Right cardiac atrium (tissue), 5 donors: ENCODE measurements at regions not wholly inside any gene's neighbourhood (a gene's known extent, or its start where the extent isn't known, plus 50 kb on each side); places are given as distances from the start of the nearest gene placed in this dataset.

ENCODE experiments used
- ATAC-seq, 2 donors: fragments of 200-7000 bp; cut with Tn5 transposase; one replicate each; pipeline versions ENCODE4 v1.8.0 to v1.9.1; 2020; ENCODE audit warnings: moderate library complexity in 2 of 2, mild to moderate bottlenecking in 1 of 2
- DNase-seq, 3 donors: peaks; one replicate each; pipeline ENCODE4 v3.0.0-alpha.2; 2020
- H3K27ac ChIP-seq: one replicate; pipeline ENCODE4 v1.5.1; 2013; ENCODE audit warnings: mild to moderate bottlenecking, low read length, control low read depth, moderate library complexity
- H3K27me3 ChIP-seq: one replicate; pipeline ENCODE4 v1.6.1; 2013; ENCODE audit not compliant: control insufficient read depth, insufficient read depth
- H3K4me1 ChIP-seq: one replicate; pipeline ENCODE4 v1.6.1; 2013; ENCODE audit warnings: low read length; ENCODE audit not compliant: control insufficient read depth, insufficient read depth
- H3K4me3 ChIP-seq: one replicate; pipeline ENCODE4 v1.5.1; 2013; ENCODE audit warnings: low read length, control low read depth
- H3K9me3 ChIP-seq: one replicate; pipeline ENCODE4 v1.6.1; 2013; ENCODE audit warnings: low read length; ENCODE audit not compliant: control insufficient read depth
- WGBS: extraction: QIAGEN DNeasy Blood & Tissue Kit; methylation state at CpG from one replicate; pipeline ENCODE4 v1.1.7; 2013; 5-methylcytosine and 5-hydroxymethylcytosine counted together
- intact Hi-C, 4 donors: fragments of 100-400 bp; cut with DNase I; formaldehyde crosslinking; loops; one replicate each; pipeline versions ENCODE4 v1.11.0 to v1.14.0; 2022 to 2023
- donor health status: healthy with polysubstance abuse.
- donor health status: DM: no; HTN: yes; CAD: no.
- donor health status: DM: no; HTN: no; CAD: no.
- donor health status: DM: no; HTN: yes; CAD: no; lungs with severe emphysema.
- donor health status: DM: yes; HTN: yes; CAD: no.

GRCh38 chr1:216960716-216961115 lies 237.5 kb upstream of the ESRRG start:
- Histone ChIP-seq H3K27ac (no peak overlapping the region), H3K9me3 (no peaks in the 10 kb centered on the region), H3K4me3 (no peak overlapping the region), H3K4me1 (peaks cover 2% of the 10 kb centered on the region), H3K27me3 (no peaks in the 10 kb centered on the region)
- ATAC-seq (no peak), DNase-seq (no peak)
- intact Hi-C loops = no loop called here

GRCh38 chr1:216958569-216958968 lies 235.3 kb upstream of the ESRRG start:
- H3K4me1 ChIP-seq = peaks cover 2% of the 10 kb centered on the region
- H3K27ac ChIP-seq = no peak overlapping the region
- no peaks in the 10 kb centered on the region for H3K27me3 ChIP-seq
- DNase-seq (no peak), ATAC-seq (no peak)
- 67% methylated on average over 4 of the region's 4 CpGs for WGBS
- H3K4me3 ChIP-seq = no peak overlapping the region
- intact Hi-C loops = no loop called here
- no peaks in the 10 kb centered on the region for H3K9me3 ChIP-seq

DNA sequence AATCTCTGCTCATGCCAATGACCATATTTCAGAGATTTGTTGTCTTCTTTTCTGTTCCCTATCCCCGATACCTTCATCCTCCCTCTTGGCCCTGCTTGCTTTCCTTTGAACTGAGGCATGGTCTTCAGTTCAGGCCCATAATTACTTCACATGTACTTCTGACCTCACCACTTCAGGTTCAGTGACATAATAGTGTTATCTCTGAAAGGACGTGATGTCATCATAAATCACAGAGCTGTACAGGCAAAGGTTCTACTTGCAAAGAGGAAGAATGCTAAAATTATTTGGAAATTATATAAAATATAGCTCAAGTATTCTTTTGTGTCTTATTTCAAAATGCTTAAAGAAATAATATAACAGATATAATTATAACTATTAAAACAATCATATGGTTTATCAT lies 230.3 kb upstream of the ESRRG start:
- no peak overlapping the region for H3K27ac ChIP-seq
- no peaks in the 10 kb centered on the region for H3K27me3 ChIP-seq
- no peak overlapping the region for H3K4me3 ChIP-seq
- DNase-seq (no peak), ATAC-seq (no peak)
- 84% methylated on average over 2 of the region's 2 CpGs for WGBS
- H3K9me3 ChIP-seq = no peaks in the 10 kb centered on the region
- H3K4me1 ChIP-seq = no peaks in the 10 kb centered on the region
- intact Hi-C loops = no loop called here

GRCh38 chr1:216952864-216953263 lies 229.6 kb upstream of the ESRRG start:
- H3K4me3 ChIP-seq = no peak overlapping the region
- DNase-seq (no peak), ATAC-seq (no peak)
- H3K9me3 ChIP-seq = no peaks in the 10 kb centered on the region
- H3K27ac ChIP-seq = no peak overlapping the region
- H3K27me3 ChIP-seq = no peaks in the 10 kb centered on the region
- intact Hi-C loops = no loop called here
- WGBS = 79% methylated on average over 6 of the region's 6 CpGs
- H3K4me1 ChIP-seq = no peaks in the 10 kb centered on the region

DNA sequence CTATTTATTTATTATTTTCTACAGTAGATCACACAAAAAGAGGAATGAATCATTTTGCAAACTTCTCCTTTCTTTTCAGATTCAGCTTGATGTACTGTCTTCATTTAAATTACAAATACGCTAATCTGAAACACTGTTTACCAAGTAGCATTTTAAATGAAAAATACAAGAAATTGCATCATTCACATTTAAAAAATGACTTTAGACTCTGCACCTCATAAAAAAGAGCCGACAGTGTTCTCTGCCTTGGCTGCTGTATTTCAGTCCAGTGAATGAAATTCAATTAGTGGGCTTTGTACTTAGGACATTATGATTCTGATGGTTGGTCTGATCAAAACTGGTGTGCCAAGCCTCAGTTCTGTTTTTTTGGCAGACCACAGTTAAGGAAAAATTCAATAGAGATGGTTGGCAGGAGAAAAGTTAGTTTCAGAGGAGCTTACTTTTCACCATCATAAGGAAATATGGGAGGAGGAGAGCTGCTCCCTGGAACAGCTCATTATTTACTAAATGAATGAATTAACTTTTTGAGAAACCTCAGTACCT lies 222.4 kb upstream of the ESRRG start:
- no peak overlapping the region for H3K4me3 ChIP-seq
- H3K9me3 ChIP-seq = no peaks in the 10 kb centered on the region
- 84% methylated on average over 2 of the region's 2 CpGs for WGBS
- intact Hi-C loops = no loop called here
- ATAC-seq (no peak), DNase-seq (no peak)
- H3K27ac ChIP-seq = no peak overlapping the region
- peaks cover 1% of the 10 kb centered on the region for H3K4me1 ChIP-seq
- H3K27me3 ChIP-seq = no peaks in the 10 kb centered on the region

GRCh38 chr1:216944864-216945510 lies 221.8 kb upstream of the ESRRG start:
- DNase-seq = no peak
- Histone ChIP-seq H3K4me3 (no peak overlapping the region), H3K9me3 (no peaks in the 10 kb centered on the region), H3K4me1 (peaks cover 1% of the 10 kb centered on the region), H3K27ac (no peak overlapping the region), H3K27me3 (no peaks in the 10 kb centered on the region)
- 78% methylated on average over 4 of the region's 4 CpGs for WGBS
- intact Hi-C loops = no loop called here
- ATAC-seq = no peak

DNA sequence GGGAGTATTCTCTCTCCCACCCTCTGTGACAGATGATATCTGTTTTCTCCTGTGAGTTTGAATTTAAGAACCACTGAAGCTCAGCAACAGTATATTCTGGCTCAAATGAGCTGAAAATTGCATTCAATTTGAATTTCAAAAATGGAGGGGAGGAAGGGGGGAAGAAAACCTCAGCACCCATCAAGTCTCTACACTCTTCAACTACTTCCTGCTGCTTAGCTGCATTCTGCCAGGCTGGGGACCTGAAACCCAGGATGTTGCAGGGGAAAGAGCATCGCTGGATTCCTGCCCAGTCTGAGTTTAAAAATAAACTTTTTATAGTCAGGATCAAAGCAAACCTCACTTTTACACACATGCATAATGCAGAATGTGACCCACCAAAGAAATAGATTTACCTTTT lies 214.3 kb upstream of the ESRRG start:
- WGBS = 35% methylated on average over 1 of the region's 1 CpG
- H3K27me3 ChIP-seq = no peaks in the 10 kb centered on the region
- no peak overlapping the region for H3K27ac ChIP-seq
- DNase-seq = no peak
- H3K4me1 ChIP-seq = no peaks in the 10 kb centered on the region
- no peak for ATAC-seq
- H3K9me3 ChIP-seq = no peaks in the 10 kb centered on the region
- no peak overlapping the region for H3K4me3 ChIP-seq
- intact Hi-C loops = no loop called here

GRCh38 chr1:216936779-216937178 lies 213.6 kb upstream of the ESRRG start:
- intact Hi-C loops = no loop called here
- Histone ChIP-seq H3K4me3 (no peak overlapping the region), H3K27ac (no peak overlapping the region), H3K9me3 (no peaks in the 10 kb centered on the region), H3K27me3 (no peaks in the 10 kb centered on the region), H3K4me1 (no peaks in the 10 kb centered on the region)
- WGBS = 98% methylated on average over 1 of the region's 1 CpG
- DNase-seq (no peak), ATAC-seq (no peak)

- 75% methylated on average over 3 of the region's 3 CpGs for WGBS
These were observed 212.7 kb upstream of the ESRRG start for GRCh38 chr1:216935901-216936300.

DNA sequence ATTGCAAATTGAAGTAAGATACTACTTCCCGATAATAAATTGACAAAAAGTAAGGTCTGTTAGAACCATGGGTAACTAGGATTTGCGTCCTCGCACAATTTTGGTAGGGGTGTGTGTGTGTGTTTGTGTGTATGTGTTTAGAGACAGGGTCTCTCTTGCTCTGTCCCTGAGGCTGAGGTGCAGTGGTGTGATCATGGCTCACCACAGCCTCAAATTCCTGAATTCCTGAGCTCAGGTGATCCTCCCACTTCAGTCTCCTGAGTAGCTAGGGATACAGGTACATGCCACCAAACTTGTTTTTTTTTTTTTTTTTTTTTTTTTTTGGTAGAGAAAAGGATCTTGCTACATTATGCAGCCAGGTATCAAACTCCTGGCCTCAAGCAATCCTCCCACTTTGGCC lies 209.2 kb upstream of the ESRRG start:
- no peak for ATAC-seq
- intact Hi-C loops = no loop called here
- Histone ChIP-seq H3K27me3 (no peaks in the 10 kb centered on the region), H3K4me3 (no peak overlapping the region), H3K4me1 (no peaks in the 10 kb centered on the region), H3K9me3 (no peaks in the 10 kb centered on the region), H3K27ac (no peak overlapping the region)
- DNase-seq = no peak
- WGBS = 98% methylated on average over 3 of the region's 3 CpGs

More at GRCh38 chr1:216935901-216936300, 212.7 kb upstream of the ESRRG start:
- Histone ChIP-seq H3K4me1 (no peaks in the 10 kb centered on the region), H3K27me3 (no peaks in the 10 kb centered on the region), H3K9me3 (no peaks in the 10 kb centered on the region), H3K27ac (no peak overlapping the region), H3K4me3 (no peak overlapping the region)
- intact Hi-C loops = no loop called here
- no peak for DNase-seq
- ATAC-seq = no peak

DNA sequence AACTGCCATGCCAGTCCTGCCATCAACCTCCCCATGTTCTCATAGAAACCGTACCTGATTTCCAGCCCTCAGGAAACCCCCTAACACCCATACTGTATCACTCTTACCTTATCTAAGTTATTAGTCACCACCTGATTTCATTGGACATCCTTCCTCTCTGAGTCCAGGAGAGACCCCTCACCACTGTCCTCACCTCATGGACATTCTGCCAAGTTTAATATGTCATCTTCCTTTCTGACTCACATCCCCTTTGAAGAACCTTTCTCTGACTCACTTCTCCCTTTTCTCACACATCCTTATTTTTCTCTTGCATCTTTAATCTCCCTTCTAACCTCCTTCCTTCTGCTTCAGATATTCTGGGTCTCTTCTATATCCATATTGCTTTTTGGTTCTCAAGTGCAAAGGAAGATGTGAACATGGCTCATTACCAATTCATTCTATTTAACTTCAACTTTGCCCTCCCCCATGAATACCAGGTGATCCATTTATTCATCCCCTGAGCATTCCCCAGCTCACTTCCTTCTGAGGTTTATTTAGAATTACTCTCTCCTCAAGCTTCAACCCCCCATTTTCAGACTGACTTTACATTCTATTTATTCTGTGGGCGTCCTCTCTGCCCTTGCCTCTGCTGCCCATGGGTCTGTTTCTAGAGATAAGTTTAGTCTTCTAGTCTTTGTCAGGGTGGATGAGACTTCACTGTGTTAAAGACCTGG lies 206.8 kb upstream of the ESRRG start:
- no peaks in the 10 kb centered on the region for H3K9me3 ChIP-seq
- no peaks in the 10 kb centered on the region for H3K4me1 ChIP-seq
- ATAC-seq = no peak
- DNase-seq = no peak
- H3K27me3 ChIP-seq = no peaks in the 10 kb centered on the region
- H3K4me3 ChIP-seq = no peak overlapping the region
- H3K27ac ChIP-seq = no peak overlapping the region
- intact Hi-C loops = no loop called here
- WGBS = 66% methylated on average over 2 of the region's 2 CpGs
